Ovary (tissue), 7 donors: ENCODE measurements at regions not wholly inside any gene's neighbourhood (a gene's known extent, or its start where the extent isn't known, plus 50 kb on each side); places are given as distances from the start of the nearest gene placed in this dataset.

ENCODE experiments used
- DNase-seq, 5 donors: peaks; one replicate each; pipeline ENCODE4 v3.0.0-alpha.2; 2019 to 2020
- H3K27ac ChIP-seq, 2 donors: fragments of 200-600 bp; one replicate each; pipeline versions ENCODE4 v1.5.1 to v1.8.0; 2019 to 2022
- H3K27me3 ChIP-seq: fragments of 200-600 bp; one replicate; pipeline ENCODE4 v1.8.0; 2022
- H3K36me3 ChIP-seq: fragments of 200-600 bp; sonication (generic); one replicate; pipeline ENCODE4 v1.5.1; 2019
- H3K4me1 ChIP-seq: one replicate; pipeline ENCODE4 v1.8.1; 2013; ENCODE audit warnings: mild to moderate bottlenecking, moderate library complexity; ENCODE audit not compliant: insufficient read depth
- H3K4me3 ChIP-seq: fragments of 200-600 bp; sonication (generic); one replicate; pipeline ENCODE4 v1.5.1; 2017
- H3K9me3 ChIP-seq, 2 donors: fragments of 200-600 bp in 1 of 2; sonication (generic) in 1 of 2; one replicate each; pipeline versions ENCODE4 v1.5.1 to v1.8.1; 2013 to 2019; ENCODE audit warnings: mild to moderate bottlenecking in 1 of 2, moderate library complexity in 1 of 2
- EP300 ChIP-seq: sonication (generic); formaldehyde crosslinking; IDR thresholded peaks from one replicate; pipeline ENCODE4 v1.6.1; 2017; ENCODE audit warnings: antibody characterized with exemption
- POLR2A ChIP-seq: fragments of 450-650 bp; IDR thresholded peaks from one replicate; pipeline ENCODE4 v1.6.1; 2017; ENCODE audit warnings: antibody characterized with exemption, mild to moderate bottlenecking, moderate library complexity
- WGBS, 3 donors: extraction: QIAGEN DNeasy Blood & Tissue Kit in 1 of 3; methylation state at CpG; one replicate each; pipeline versions ENCODE4 v1.1.5 to v1.1.7; 2013 to 2017; 5-methylcytosine and 5-hydroxymethylcytosine counted together
- intact Hi-C, 4 donors: fragments of 100-400 bp; cut with DNase I; formaldehyde crosslinking; loops; one replicate each; pipeline versions ENCODE4 v1.11.0 to v1.15.1; 2022 to 2023
- TF ChIP-seq, protein P1 (sequence below), 3 donors: fragments of 450-650 bp in 2 of 3; fragments of 200-600 bp in 1 of 3; IDR thresholded peaks; one replicate each; pipeline versions ENCODE4 v1.5.1 to v1.8.0; 2016 to 2022; ENCODE audit warnings: antibody characterized with exemption in 3 of 3, mild to moderate bottlenecking in 1 of 3
- donor health status: DM: no; HTN: no; CAD: no; lungs with moderate emphysema.
- donor health status: DM: no; HTN: no; CAD: no.
- donor health status: Bipolar disorder and iron deficiency.
- donor health status: DM: no; HTN: no; CAD: no.
- donor health status: DM: yes; HTN: yes; CAD: no.

DNA sequence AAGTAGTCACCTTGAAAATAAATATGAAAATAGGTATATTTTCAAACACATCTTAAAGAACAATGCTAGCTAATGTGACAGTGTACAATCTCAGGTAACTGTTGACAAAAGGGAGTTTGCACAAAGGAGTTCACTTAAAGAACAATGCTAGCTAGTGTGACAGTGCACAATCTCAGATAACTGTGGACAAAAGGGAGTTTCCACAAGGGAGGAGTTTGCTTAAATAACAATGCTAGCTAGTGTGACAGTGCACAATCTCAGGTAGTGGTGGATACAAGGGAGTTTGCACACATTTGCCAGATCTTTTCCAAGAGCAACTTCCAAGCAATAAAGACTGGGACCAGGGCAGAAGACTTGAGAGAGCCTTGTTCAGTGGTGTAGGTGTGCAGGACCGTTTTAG lies 442.9 kb upstream of the FTMT start:
- DNase-seq: no peak
- Histone ChIP-seq H3K4me1 (no peaks in the 10 kb centered on the region), H3K27me3 (no peaks in the 10 kb centered on the region), H3K4me3 (no peak overlapping the region), H3K9me3 (no peaks in the 10 kb centered on the region), H3K27ac (no peak overlapping the region), H3K36me3 (no peaks in the 10 kb centered on the region)
- TF ChIP-seq, protein P1, sequence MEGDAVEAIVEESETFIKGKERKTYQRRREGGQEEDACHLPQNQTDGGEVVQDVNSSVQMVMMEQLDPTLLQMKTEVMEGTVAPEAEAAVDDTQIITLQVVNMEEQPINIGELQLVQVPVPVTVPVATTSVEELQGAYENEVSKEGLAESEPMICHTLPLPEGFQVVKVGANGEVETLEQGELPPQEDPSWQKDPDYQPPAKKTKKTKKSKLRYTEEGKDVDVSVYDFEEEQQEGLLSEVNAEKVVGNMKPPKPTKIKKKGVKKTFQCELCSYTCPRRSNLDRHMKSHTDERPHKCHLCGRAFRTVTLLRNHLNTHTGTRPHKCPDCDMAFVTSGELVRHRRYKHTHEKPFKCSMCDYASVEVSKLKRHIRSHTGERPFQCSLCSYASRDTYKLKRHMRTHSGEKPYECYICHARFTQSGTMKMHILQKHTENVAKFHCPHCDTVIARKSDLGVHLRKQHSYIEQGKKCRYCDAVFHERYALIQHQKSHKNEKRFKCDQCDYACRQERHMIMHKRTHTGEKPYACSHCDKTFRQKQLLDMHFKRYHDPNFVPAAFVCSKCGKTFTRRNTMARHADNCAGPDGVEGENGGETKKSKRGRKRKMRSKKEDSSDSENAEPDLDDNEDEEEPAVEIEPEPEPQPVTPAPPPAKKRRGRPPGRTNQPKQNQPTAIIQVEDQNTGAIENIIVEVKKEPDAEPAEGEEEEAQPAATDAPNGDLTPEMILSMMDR (IDR thresholded peaks at IDR 0.05): no peak
- TF ChIP-seq EP300: no peak
- no peak for TF ChIP-seq POLR2A
- intact Hi-C loops: no loop called here
- 71 to 78% (median 75%) methylated on average over 1 of the region's 1 CpG for WGBS, 3 donors

DNA sequence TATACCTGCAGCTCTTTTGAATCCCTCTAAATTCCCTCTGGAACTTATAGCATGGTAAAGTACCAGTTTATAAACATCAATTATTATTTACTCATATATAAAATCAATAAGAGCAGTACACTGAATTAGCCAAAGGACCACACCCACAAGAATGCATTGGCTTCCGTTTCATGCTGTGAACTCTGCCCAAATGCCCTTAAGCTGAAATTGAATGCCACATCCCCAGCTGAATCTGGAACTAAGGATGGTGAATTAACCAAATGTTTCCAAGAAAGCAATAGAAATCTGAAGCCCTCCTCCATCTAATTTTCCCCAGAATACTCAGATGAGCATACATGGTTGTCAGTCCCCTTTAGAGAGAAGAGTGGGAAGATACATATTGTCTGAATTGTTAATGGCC lies 436.4 kb upstream of the FTMT start:
- DNase-seq: no peak
- 52 to 63% (median 54%) methylated on average over 1 of the region's 1 CpG for WGBS, 3 donors
- intact Hi-C loops: no loop called here
- Histone ChIP-seq H3K9me3 (no peaks in the 10 kb centered on the region), H3K36me3 (no peaks in the 10 kb centered on the region), H3K27me3 (no peaks in the 10 kb centered on the region), H3K4me3 (no peak overlapping the region), H3K4me1 (no peaks in the 10 kb centered on the region), H3K27ac (no peak overlapping the region)
- TF ChIP-seq EP300 (no peak), POLR2A (no peak)
- TF ChIP-seq, protein P1 (IDR thresholded peaks at IDR 0.05): no peak

DNA sequence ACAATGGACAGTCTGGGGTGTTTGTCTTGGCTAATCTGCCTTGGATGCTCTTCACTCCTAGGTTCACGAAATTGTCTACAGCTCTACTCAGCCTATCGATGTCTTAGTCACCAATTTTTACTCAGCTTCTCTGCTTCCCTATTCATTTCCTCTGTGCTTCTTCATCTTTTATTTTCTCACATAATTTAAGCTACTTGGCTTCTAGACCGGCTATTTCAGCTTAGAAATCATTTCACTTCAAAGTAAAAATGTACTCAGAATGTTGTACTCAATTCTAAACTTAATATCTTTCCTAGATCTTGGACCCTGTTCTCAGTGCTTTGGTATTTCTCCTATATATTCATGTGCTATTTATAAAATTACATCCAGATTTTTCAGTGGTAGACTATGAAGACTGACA lies 430.0 kb upstream of the FTMT start:
- TF ChIP-seq POLR2A: no peak
- TF ChIP-seq EP300: no peak
- TF ChIP-seq, protein P1 (IDR thresholded peaks at IDR 0.05): no peak
- WGBS, 3 donors: 72 to 82% (median 81%) methylated on average over 3 of the region's 3 CpGs
- intact Hi-C loops: no loop called here
- Histone ChIP-seq H3K9me3 (no peaks in the 10 kb centered on the region), H3K36me3 (no peaks in the 10 kb centered on the region), H3K4me1 (no peaks in the 10 kb centered on the region), H3K4me3 (no peak overlapping the region), H3K27me3 (no peaks in the 10 kb centered on the region), H3K27ac (no peak overlapping the region)
- DNase-seq: no peak

DNA sequence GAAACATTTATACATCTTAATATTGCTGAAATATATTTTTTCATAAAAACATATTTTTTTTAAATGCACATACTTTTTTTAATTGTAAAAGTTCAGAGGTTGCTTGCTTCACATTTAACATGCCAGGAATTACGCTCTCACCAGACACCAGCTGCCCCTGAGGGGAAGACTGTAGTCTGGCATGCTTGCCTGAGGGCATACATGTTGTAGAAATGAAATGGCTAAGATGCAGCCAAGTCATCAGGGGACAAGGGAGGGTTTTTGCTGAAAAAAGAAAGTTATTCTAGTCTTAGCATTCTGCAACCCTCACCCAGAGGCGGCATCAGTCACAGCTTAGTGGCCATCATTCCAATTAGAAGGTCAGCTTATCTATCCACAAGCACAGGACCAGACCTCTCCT lies 426.7 kb upstream of the FTMT start:
- intact Hi-C loops: no loop called here
- DNase-seq: no peak
- Histone ChIP-seq H3K4me3 (no peak overlapping the region), H3K27ac (no peak overlapping the region), H3K9me3 (no peaks in the 10 kb centered on the region), H3K4me1 (no peaks in the 10 kb centered on the region), H3K27me3 (no peaks in the 10 kb centered on the region), H3K36me3 (no peaks in the 10 kb centered on the region)
- WGBS, 3 donors: 74 to 81% (median 75%) methylated on average over 2 of the region's 2 CpGs
- TF ChIP-seq EP300 (no peak), POLR2A (no peak)
- TF ChIP-seq, protein P1 (IDR thresholded peaks at IDR 0.05): no peak

DNA sequence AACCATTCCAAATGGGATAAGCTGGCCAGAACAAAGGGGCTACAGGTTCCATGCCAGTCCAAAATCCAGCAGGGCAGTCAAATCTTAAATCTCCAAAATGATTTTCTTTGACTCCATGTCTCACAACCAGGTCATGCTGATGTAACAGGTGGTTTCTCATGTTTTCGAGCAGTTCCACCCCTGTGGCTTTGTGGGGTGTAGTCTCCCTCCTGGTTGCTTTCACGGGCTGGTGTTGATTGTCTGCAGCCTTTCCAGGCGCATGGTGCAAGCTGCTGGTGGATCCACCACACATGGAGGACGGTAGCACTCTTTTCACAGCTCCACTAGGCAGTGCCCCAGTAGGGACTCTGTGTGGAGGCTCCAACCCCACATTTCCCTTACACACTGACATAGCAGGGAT lies 425.5 kb upstream of the FTMT start:
- Histone ChIP-seq H3K27me3 (no peaks in the 10 kb centered on the region), H3K4me1 (no peaks in the 10 kb centered on the region), H3K9me3 (no peaks in the 10 kb centered on the region), H3K36me3 (no peaks in the 10 kb centered on the region), H3K27ac (no peak overlapping the region), H3K4me3 (no peak overlapping the region)
- intact Hi-C loops: no loop called here
- DNase-seq: no peak
- 83 to 91% (median 87%) methylated on average over 4 of the region's 4 CpGs for WGBS, 3 donors
- TF ChIP-seq EP300 (no peak), POLR2A (no peak)
- TF ChIP-seq, protein P1 (IDR thresholded peaks at IDR 0.05): no peak
